HCT116 (cell line): ENCODE measurements at regions not wholly inside any gene's neighbourhood (a gene's known extent, or its start where the extent isn't known, plus 50 kb on each side); places are given as distances from the start of the nearest gene placed in this dataset.

ENCODE experiments used
- ATAC-seq: fragments of 200-7000 bp; cut with Tn5 transposase; 2 replicates; pipeline ENCODE4 v1.9.1; 2020; ENCODE audit warnings: mild to moderate bottlenecking, moderate library complexity
- BruUV-seq: library from RNA; stranded (reverse); fragments of 400-500 nt; replicated peaks from 2 replicates; lab custom pipeline; 2021; lab: Mats Ljungman, UMichigan
- CTCF ChIA-PET: fragments of 300-600 bp; sonication (Branson Sonifier 250); formaldehyde crosslinking; loops from one replicate; lab custom pipeline; 2021; ENCODE audit warnings: antibody characterized with exemption; lab: Charles Lee
- POLR2A ChIA-PET: fragments of 300-600, 350-600 bp; sonication (Branson Sonifier 250); formaldehyde crosslinking; loops from one replicate; lab custom pipeline; 2021; ENCODE audit warnings: antibody characterized with exemption; lab: Charles Lee
- RAD21 ChIA-PET, 2 experiments: fragments of 300-600 bp; sonication (Branson Sonifier 250); formaldehyde crosslinking; loops; one replicate each; lab custom pipeline; 2023; ENCODE audit warnings: low total read pairs in 2 of 2; ENCODE audit not compliant: uncharacterized antibody in 2 of 2, unreplicated experiment in 2 of 2, low non-redundant PET in 1 of 2; lab: Charles Lee
- DNase-seq: peaks from one replicate; pipeline ENCODE4 v3.0.0-alpha.2; 2010; ENCODE audit warnings: low read depth, low spot score
- H2AFZ ChIP-seq: fragments of 200-600 bp; shearing (Covaris generic), sonication (generic); 2 replicates; pipeline ENCODE4 v1.6.1; 2017; ENCODE audit warnings: low read depth, mixed run types, mixed read lengths, antibody characterized with exemption, low read length; ENCODE audit not compliant: poor library complexity, severe bottlenecking
- H3K27ac ChIP-seq: 2 replicates; pipeline ENCODE4 v1.5.1; 2012; ENCODE audit warnings: low read depth, low read length
- H3K27me3 ChIP-seq: fragments of 200-600 bp; sonication (generic); 2 replicates; pipeline ENCODE4 v1.6.1; 2016; ENCODE audit warnings: mixed run types, low read length, mixed read lengths; ENCODE audit not compliant: insufficient read depth
- H3K36me3 ChIP-seq, 2 experiments: fragments of 200-500 bp in 1 of 2; fragments of 200-600 bp in 1 of 2; sonication (Bioruptor generic) in 1 of 2; sonication (generic) in 1 of 2; 2 replicates each; pipeline versions ENCODE4 v1.5.1 to v1.6.1; 2014 to 2016; ENCODE audit warnings: low read length in 2 of 2, inconsistent platforms in 1 of 2, mixed read lengths in 1 of 2, mixed run types in 1 of 2; ENCODE audit not compliant: insufficient read depth in 2 of 2, control insufficient read depth in 1 of 2
- H3K4me1 ChIP-seq, 2 experiments: fragments of 200-600 bp in 1 of 2; sonication (generic) in 1 of 2; 2 replicates each; pipeline versions ENCODE4 v1.5.1 to v1.6.1; 2012 to 2017; ENCODE audit warnings: low read length in 2 of 2, inconsistent platforms in 1 of 2, mild to moderate bottlenecking in 1 of 2, mixed read lengths in 1 of 2, mixed run types in 1 of 2, moderate library complexity in 1 of 2; ENCODE audit not compliant: insufficient read depth in 2 of 2, control insufficient read depth in 1 of 2
- H3K4me2 ChIP-seq: fragments of 200-600 bp; sonication (generic); 2 replicates; pipeline ENCODE4 v1.6.1; 2017; ENCODE audit warnings: mixed run types, low read length, mixed read lengths
- H3K4me3 ChIP-seq, 2 experiments: fragments of 200-600 bp in 1 of 2; sonication (generic) in 1 of 2; replicated peaks in 1 of 2; 2 replicates each; pipeline ENCODE4 v1.5.1; 2011 to 2016; ENCODE audit warnings: low read length in 2 of 2, control low read depth in 1 of 2, low read depth in 1 of 2, mild to moderate bottlenecking in 1 of 2, mixed read lengths in 1 of 2, mixed run types in 1 of 2
- H3K79me2 ChIP-seq: fragments of 200-600 bp; sonication (generic); 2 replicates; pipeline ENCODE4 v1.6.1; 2017; ENCODE audit warnings: mild to moderate bottlenecking, mixed run types, low read length, moderate library complexity, mixed read lengths; ENCODE audit not compliant: insufficient read depth
- H3K9ac ChIP-seq: fragments of 200-600 bp; sonication (generic); 2 replicates; pipeline ENCODE4 v1.6.1; 2016; ENCODE audit warnings: low read length, mixed read lengths
- H3K9me2 ChIP-seq: fragments of 200-600 bp; sonication (generic), shearing (Covaris generic); 2 replicates; pipeline ENCODE4 v1.6.1; 2017; ENCODE audit warnings: mixed run types, mild to moderate bottlenecking, moderate library complexity; ENCODE audit not compliant: insufficient read depth
- H3K9me3 ChIP-seq, 2 experiments: fragments of 200-500 bp in 1 of 2; fragments of 200-600 bp in 1 of 2; sonication (Bioruptor generic) in 1 of 2; sonication (generic) in 1 of 2; 2 replicates each; pipeline ENCODE4 v1.6.1; 2014 to 2017; ENCODE audit warnings: low read length in 2 of 2, mixed read lengths in 2 of 2, inconsistent platforms in 1 of 2, low read depth in 1 of 2, mild to moderate bottlenecking in 1 of 2, mixed run types in 1 of 2, moderate library complexity in 1 of 2; ENCODE audit not compliant: control insufficient read depth in 1 of 2, insufficient read depth in 1 of 2
- H4K20me1 ChIP-seq: fragments of 200-600 bp; sonication (generic), shearing (Covaris generic); 2 replicates; pipeline ENCODE4 v1.6.1; 2017; ENCODE audit warnings: mixed run types, mild to moderate bottlenecking, moderate library complexity; ENCODE audit not compliant: insufficient read depth
- ATF3 ChIP-seq: IDR thresholded peaks from 2 replicates; pipeline ENCODE4 v1.6.1; 2012
- CEBPB ChIP-seq: IDR thresholded peaks from 2 replicates; pipeline ENCODE4 v1.6.1; 2012; ENCODE audit warnings: low read depth
- EGR1 ChIP-seq: IDR thresholded peaks from 2 replicates; pipeline ENCODE4 v1.6.1; 2012; ENCODE audit warnings: low read depth
- EZH2 ChIP-seq: fragments of 200-600 bp; sonication (generic); IDR thresholded peaks from 2 replicates; pipeline ENCODE4 v1.6.1; 2017; ENCODE audit warnings: antibody characterized with exemption, mixed run types
- FOSL1 ChIP-seq: IDR thresholded peaks from 2 replicates; pipeline ENCODE4 v1.6.1; 2012; ENCODE audit warnings: low read depth
- POLR2A ChIP-seq: IDR thresholded peaks from 2 replicates; pipeline ENCODE4 v1.7.0; 2011; ENCODE audit warnings: borderline replicate concordance; ENCODE audit not compliant: insufficient read depth, insufficient read length; ENCODE audit errors: extremely low read depth
- POLR2AphosphoS5 ChIP-seq: IDR thresholded peaks from 2 replicates; pipeline ENCODE4 v1.6.1; 2011; ENCODE audit warnings: mild to moderate bottlenecking, low read depth, low read length, moderate library complexity
- RAD21 ChIP-seq: IDR thresholded peaks from 2 replicates; pipeline ENCODE4 v1.6.1; 2012; ENCODE audit warnings: low read depth, mild to moderate bottlenecking
- REST ChIP-seq: IDR thresholded peaks from 2 replicates; pipeline ENCODE4 v1.6.1; 2012; ENCODE audit warnings: low read depth
- SP1 ChIP-seq: IDR thresholded peaks from 2 replicates; pipeline ENCODE4 v1.6.1; 2012; ENCODE audit warnings: low read depth
- YY1 ChIP-seq: IDR thresholded peaks from 2 replicates; pipeline ENCODE4 v1.6.1; 2011; ENCODE audit warnings: low read length, low read depth, moderate library complexity, mild to moderate bottlenecking; ENCODE audit not compliant: insufficient replicate concordance; ENCODE audit errors: extremely low read depth
- ZFX ChIP-seq: fragments of 450-650 bp; IDR thresholded peaks from 2 replicates; pipeline ENCODE4 v1.6.1; 2017
- intact Hi-C: fragments of 100-400 bp; cut with micrococcal nuclease; formaldehyde crosslinking; loops from 2 replicates; pipeline ENCODE4 v1.10.0; 2022

- H4K20me1 ChIP-seq: no peaks in the 10 kb centered on the region
- no peak for TF ChIP-seq EZH2
- TF ChIP-seq CEBPB: no peak
- TF ChIP-seq POLR2A: no peak
- TF ChIP-seq FOSL1: no peak
- TF ChIP-seq EGR1: no peak
- TF ChIP-seq RAD21: no peak
- TF ChIP-seq SP1: no peak
- TF ChIP-seq REST: no peak
- no peak for TF ChIP-seq POLR2AphosphoS5
- no peak for TF ChIP-seq ATF3
- no peak for TF ChIP-seq YY1
- no peak for TF ChIP-seq ZFX
- H3K36me3 ChIP-seq: no peaks in the 10 kb centered on the region
- POLR2A ChIA-PET: no interaction called here
- H3K9me3 ChIP-seq: no peaks in the 10 kb centered on the region
- no peak for ATAC-seq
- intact Hi-C loops: no loop called here
- RAD21 ChIA-PET: no interaction called here
- no peak overlapping the region for H3K4me2 ChIP-seq
- BruUV-seq: no TSS peak
- H3K27ac ChIP-seq: no peak overlapping the region
- no peak overlapping the region for H3K4me3 ChIP-seq
- no peak overlapping the region for H2AFZ ChIP-seq
- CTCF ChIA-PET: no interaction called here
- no peaks in the 10 kb centered on the region for H3K79me2 ChIP-seq
- H3K27me3 ChIP-seq: no peaks in the 10 kb centered on the region
- no peaks in the 10 kb centered on the region for H3K9me2 ChIP-seq
- H3K9ac ChIP-seq: no peak overlapping the region
- no peak for DNase-seq
- peaks cover 26 to 31% of the 10 kb centered on the region in 2 experiments for H3K4me1 ChIP-seq
Measured at GRCh38 chr5:56639476-56639875, 175.9 kb upstream of the MAP3K1 start.
